Brain microvascular endothelial cell (primary cell): ENCODE measurements at regions not wholly inside any gene's neighbourhood (a gene's known extent, or its start where the extent isn't known, plus 50 kb on each side); places are given as distances from the start of the nearest gene placed in this dataset.
A peak's percentile ranks its signal among the peaks of the same experiment; 100 is the strongest.

Source experiments
- DNase-seq: peaks from one replicate; pipeline ENCODE4 v3.0.0-alpha.2; 2020
- H3K27ac ChIP-seq: fragments of 250-450 bp; sonication (Bioruptor Pico); 2 replicates; pipeline ENCODE4 v1.5.1; 2020; ENCODE audit warnings: mild to moderate bottlenecking, moderate library complexity
- H3K27me3 ChIP-seq: fragments of 250-450 bp; sonication (Bioruptor Pico); replicated peaks from 2 replicates; pipeline ENCODE4 v1.5.1; 2020; ENCODE audit warnings: mild to moderate bottlenecking
- H3K36me3 ChIP-seq: fragments of 250-450 bp; sonication (Bioruptor Pico); replicated peaks from 2 replicates; pipeline ENCODE4 v1.5.1; 2020; ENCODE audit warnings: mild to moderate bottlenecking
- H3K4me3 ChIP-seq: 2 replicates; pipeline ENCODE4 v1.5.1; 2011; ENCODE audit warnings: low read depth, mild to moderate bottlenecking, control low read depth, low read length, moderate library complexity
- CTCF ChIP-seq: IDR thresholded peaks from 2 replicates; pipeline ENCODE4 v1.5.1; 2011; ENCODE audit warnings: low read depth, mild to moderate bottlenecking, moderate library complexity, low read length, control low read depth, inconsistent platforms; ENCODE audit errors: missing control alignments
- in situ Hi-C: cut with HindIII; loops from 2 replicates; pipeline ENCODE4 v1.10.0; 2017; ENCODE audit warnings: low sequenced_read_pairs, low pct_ligation_motif_present

- Histone ChIP-seq H3K36me3 (no peaks in the 10 kb centered on the region), H3K27me3 (no peaks in the 10 kb centered on the region), H3K27ac (no peak overlapping the region), H3K4me3 (no peak overlapping the region)
- no peak for DNase-seq
- in situ Hi-C loops, result no loop called here
- no peak for TF ChIP-seq CTCF
Measured at GRCh38 chr2:196464311-196464710, 175.2 kb upstream of the CCDC150 start.

DNA sequence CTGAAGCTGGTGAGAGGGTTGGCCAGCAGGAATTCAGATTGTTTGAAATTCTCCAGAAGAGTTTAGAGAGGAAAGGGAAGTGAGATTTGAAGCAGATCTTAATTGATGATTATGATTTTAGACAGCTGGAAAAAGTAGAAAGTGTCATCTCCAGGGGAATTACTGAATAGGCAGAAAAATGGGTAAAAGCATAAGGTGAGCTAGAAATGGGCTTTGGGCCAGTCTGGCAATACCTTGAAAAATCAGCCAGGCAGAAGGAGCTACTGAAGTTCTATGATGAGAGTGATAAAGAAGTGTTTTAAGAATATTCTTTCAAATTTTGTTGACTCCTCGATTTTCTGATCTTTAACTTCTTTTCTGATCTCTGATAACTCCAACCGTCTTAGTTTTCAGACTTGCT, 172.9 kb upstream of the CCDC150 start:
- Histone ChIP-seq H3K27ac (no peak overlapping the region), H3K36me3 (no peaks in the 10 kb centered on the region), H3K4me3 (no peak overlapping the region), H3K27me3 (no peaks in the 10 kb centered on the region)
- no peak for TF ChIP-seq CTCF
- DNase-seq, result no peak
- in situ Hi-C loops, result no loop called here

DNA sequence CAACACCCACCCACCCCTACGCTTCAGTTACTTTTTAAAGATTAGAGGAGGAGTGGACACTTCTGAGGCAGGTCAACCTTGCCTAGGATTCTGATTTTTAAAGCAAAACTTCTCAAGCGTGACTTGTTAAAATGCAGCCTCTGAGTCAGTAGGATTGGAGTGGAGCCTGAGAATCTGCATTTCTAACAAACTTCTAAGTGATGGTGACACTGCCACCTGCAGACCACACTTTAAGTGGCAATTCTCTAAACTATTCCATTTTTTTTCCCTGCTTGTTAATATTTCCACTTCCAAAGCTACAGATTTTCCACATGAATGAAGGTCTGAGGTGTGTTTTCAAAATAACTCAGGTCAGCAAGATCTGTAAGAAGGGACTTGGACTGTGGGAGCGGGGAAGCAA, 171.1 kb upstream of the CCDC150 start:
- no peak overlapping the region for H3K4me3 ChIP-seq
- H3K27me3 ChIP-seq, result no peaks in the 10 kb centered on the region
- DNase-seq, result no peak
- TF ChIP-seq CTCF, result peak; percentile 24
- H3K36me3 ChIP-seq, result no peaks in the 10 kb centered on the region
- no peak overlapping the region for H3K27ac ChIP-seq
- in situ Hi-C loops, result no loop called here

DNA sequence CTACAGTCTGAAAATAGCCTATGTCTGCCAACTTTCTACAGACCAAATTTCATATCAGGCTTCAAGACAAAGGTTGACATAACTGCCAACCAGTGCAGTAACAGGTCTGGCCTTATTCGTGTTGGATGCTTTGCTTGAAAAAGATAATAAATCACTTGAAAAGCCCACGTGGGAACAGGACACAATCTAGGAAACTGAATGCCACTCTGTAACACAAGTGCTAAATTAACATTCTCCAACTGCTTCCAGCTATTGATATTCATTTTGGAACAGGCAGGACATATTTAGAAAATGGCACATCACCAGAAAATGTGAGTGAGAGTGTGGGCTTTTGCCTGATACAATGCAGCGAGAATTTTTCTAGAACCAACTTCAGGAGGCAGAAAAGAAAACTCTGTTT, 165.9 kb upstream of the CCDC150 start:
- no peak overlapping the region for H3K27ac ChIP-seq
- no peak overlapping the region for H3K4me3 ChIP-seq
- in situ Hi-C loops, result no loop called here
- no peaks in the 10 kb centered on the region for H3K27me3 ChIP-seq
- TF ChIP-seq CTCF, result no peak
- DNase-seq, result no peak
- no peaks in the 10 kb centered on the region for H3K36me3 ChIP-seq

DNA sequence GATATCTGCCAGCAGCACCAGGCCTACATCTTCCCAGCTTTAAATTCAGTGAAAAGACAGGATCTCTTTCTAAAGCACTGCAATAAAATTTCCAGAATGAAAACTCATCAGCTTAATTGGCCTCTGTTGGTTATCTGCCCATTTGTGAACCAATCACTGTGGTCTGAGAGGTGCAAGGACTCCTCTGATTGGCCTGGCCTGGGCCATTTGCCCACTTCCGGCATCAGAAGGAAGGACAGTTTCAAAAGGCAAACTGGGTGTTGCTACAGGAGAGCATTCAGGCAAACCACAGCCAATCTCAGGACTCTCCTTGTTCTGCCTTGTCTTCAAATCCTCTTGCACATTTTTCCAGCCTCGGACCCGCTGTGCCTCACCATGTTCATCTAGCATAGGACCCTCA, 163.9 kb upstream of the CCDC150 start:
- in situ Hi-C loops, result no loop called here
- no peak overlapping the region for H3K4me3 ChIP-seq
- no peaks in the 10 kb centered on the region for H3K36me3 ChIP-seq
- DNase-seq, result no peak
- H3K27me3 ChIP-seq, result no peaks in the 10 kb centered on the region
- no peak overlapping the region for H3K27ac ChIP-seq
- no peak for TF ChIP-seq CTCF

- TF ChIP-seq CTCF, result no peak
- in situ Hi-C loops, result no loop called here
- Histone ChIP-seq H3K36me3 (no peaks in the 10 kb centered on the region), H3K27ac (no peak overlapping the region), H3K4me3 (no peak overlapping the region), H3K27me3 (no peaks in the 10 kb centered on the region)
- no peak for DNase-seq
Measured at GRCh38 chr2:196478588-196478987, 160.9 kb upstream of the CCDC150 start.
